AG09319 (cell line): ENCODE measurements at regions not wholly inside any gene's neighbourhood (a gene's known extent, or its start where the extent isn't known, plus 50 kb on each side); places are given as distances from the start of the nearest gene placed in this dataset.

ENCODE experiments used
- DNase-seq: peaks from one replicate; pipeline ENCODE4 v3.0.0-alpha.2; 2010; ENCODE audit warnings: low read depth; ENCODE audit errors: extremely low read depth
- CTCF ChIP-seq: IDR thresholded peaks from 2 replicates; pipeline ENCODE4 v1.5.1; 2011; ENCODE audit warnings: low read depth, mild to moderate bottlenecking, inconsistent platforms, low read length, moderate library complexity

DNA sequence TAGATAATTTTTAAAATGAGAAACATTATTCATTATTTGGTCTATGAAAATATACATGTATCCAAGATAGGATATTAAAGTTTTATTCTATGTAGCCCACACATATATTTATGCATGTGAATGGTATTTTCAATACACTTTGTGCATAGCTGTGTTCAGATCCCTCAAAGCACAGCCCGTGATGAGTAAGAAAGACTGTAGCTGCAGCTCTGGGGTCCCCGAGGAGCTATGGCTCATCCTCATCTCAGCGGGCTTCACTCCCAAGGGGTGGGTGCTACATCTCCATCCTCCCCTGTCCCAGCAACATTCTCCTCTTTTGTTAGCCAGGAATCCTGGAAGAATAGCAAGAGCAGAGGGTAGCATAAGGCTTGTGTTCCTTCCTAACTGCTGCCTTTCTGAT, 130.8 kb downstream of the SAMD5 start:
- TF ChIP-seq CTCF = no peak
- no peak for DNase-seq

- TF ChIP-seq CTCF = no peak
- DNase-seq = no peak
These were observed 132.1 kb downstream of the SAMD5 start for GRCh38 chr6:147640606-147641005.

- TF ChIP-seq CTCF = no peak
- DNase-seq = no peak
These were observed 133.0 kb downstream of the SAMD5 start for GRCh38 chr6:147641511-147641910.

DNA sequence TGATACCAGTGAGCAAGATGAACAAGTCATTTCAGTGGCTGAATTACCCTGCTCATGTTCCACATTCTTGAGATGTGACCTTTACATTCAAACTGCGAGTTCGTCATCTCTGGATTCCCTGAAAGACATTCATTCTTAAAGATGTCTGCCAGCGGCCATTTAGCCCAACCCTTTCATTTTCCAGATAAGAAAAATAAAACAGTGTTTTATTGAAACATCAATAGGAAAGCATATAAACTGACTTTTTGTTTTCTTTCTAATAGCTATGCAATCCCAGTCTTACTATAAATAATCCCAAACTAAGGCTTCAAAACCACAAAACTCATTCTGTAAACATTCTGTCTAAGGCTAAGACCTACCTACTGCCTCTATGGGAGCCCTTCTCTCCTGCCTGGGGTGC, 134.0 kb downstream of the SAMD5 start:
- no peak for TF ChIP-seq CTCF
- no peak for DNase-seq

DNA sequence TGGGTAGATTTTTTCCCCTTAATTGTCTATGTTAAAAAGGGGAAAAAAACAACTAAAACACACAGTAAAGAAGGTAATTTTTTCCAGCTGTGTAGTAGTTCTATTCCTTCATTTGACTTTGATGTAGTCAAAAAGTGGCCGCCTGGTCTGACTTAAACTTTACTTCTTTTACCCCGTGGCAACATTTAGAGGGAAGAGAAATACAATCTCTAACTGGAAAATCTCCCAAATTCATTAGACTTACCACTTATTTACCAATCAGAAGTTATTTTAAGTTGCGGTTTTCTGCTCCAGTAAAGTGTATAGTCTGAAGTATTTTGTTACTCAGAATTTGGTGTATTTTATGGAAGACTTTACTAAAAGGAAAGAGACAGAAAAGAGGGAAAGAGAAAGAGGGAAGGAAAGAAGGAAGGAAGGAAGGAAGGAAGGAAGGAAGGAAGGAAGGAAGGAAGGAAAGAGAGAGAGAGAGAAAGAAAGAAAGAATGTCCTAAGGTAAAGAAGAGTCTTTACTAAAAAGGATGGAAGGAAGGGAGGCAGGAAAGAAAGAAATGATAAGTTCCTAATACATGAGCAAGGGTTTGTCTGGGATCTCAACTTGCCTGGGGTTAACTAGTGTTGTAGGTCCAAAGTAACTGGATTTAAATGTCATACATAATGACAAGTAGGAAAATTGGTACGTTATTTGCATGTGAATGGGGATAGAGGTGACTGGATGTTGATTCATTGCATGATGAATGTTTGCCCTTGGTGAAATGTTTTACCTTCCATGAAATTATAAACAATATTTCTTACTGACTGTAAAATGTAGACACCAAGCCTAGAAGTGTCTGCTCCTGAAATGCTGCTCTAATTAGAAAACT, 135.1 kb downstream of the SAMD5 start:
- no peak for TF ChIP-seq CTCF
- DNase-seq = peak; percentile 57

GRCh38 chr6:147648916-147649315, 140.4 kb downstream of the SAMD5 start:
- no peak for TF ChIP-seq CTCF
- peak; percentile 45 for DNase-seq

DNA sequence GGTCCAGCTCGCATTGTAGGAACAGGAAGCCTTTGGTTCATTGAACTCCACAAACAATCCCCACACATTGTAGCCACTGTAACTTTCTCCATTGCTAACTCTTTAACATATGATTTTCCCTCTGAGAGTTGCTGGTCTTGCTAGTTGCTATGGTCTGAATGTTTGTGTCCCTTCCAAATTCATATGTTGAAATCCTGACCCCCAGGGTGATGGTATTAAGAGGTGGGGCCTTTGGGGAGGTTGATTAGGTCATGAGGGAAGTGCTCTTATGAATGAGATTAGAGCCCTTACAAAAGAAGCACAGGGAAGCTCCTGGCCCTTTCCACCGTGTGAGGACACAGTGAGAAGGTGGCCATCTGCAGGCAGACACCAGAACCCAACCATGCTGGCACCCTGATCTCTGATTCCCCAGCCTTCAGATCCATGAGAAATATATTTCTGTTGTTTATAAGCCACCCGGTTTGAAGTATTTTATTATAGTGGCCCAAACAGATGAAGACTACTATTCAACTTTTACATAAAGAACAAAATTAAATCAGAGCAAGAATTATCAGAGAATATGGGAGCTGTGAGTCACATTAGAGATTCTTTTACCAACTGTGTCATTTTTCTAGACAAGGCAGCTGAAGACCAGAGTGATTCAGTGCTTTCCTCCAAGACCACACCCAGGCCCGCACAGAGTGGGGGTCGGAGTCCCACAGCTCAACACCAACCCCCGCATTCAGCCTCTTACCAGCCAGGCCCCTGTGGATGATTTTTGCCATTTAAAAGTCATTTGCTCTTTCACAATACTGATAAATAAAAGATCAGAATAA, 143.0 kb downstream of the SAMD5 start:
- no peak; the same call in none of the 2 replicates for TF ChIP-seq CTCF
- DNase-seq = peak; percentile 47
